IPS DF 6.9 (cell line): ENCODE measurements at regions not wholly inside any gene's neighbourhood (a gene's known extent, or its start where the extent isn't known, plus 50 kb on each side); places are given as distances from the start of the nearest gene placed in this dataset.
A peak's percentile ranks its signal among the peaks of the same experiment; 100 is the strongest.

Experiments
- DNase-seq: peaks from one replicate; pipeline ENCODE4 v3.0.0-alpha.2; 2013; ENCODE audit warnings: low read depth, low spot score
- H3K27ac ChIP-seq: one replicate; pipeline ENCODE4 v1.5.1; 2013; ENCODE audit warnings: low read length, control low read depth
- H3K27me3 ChIP-seq: 2 replicates; pipeline ENCODE4 v1.6.1; 2013; ENCODE audit warnings: mild to moderate bottlenecking, low read length; ENCODE audit not compliant: control insufficient read depth, insufficient read depth
- H3K36me3 ChIP-seq: 2 replicates; pipeline ENCODE4 v1.6.1; 2013; ENCODE audit warnings: low read length; ENCODE audit not compliant: control insufficient read depth, insufficient read depth
- H3K4me1 ChIP-seq: 2 replicates; pipeline ENCODE4 v1.6.1; 2013; ENCODE audit warnings: low read length; ENCODE audit not compliant: control insufficient read depth, insufficient read depth
- H3K4me3 ChIP-seq: 2 replicates; pipeline ENCODE4 v1.5.1; 2013; ENCODE audit warnings: mild to moderate bottlenecking, low read length
- H3K9me3 ChIP-seq: 2 replicates; pipeline ENCODE4 v1.6.1; 2013; ENCODE audit warnings: low read length, inconsistent platforms; ENCODE audit not compliant: control insufficient read depth, insufficient read depth
- WGBS: extraction: QIAGEN DNeasy Blood & Tissue Kit; methylation state at CpG from one replicate; pipeline ENCODE4 v1.1.7; 2013; ENCODE audit warnings: mixed read lengths, missing lambda C conversion rate; ENCODE audit not compliant: insufficient read length, insufficient coverage; 5-methylcytosine and 5-hydroxymethylcytosine counted together

DNA sequence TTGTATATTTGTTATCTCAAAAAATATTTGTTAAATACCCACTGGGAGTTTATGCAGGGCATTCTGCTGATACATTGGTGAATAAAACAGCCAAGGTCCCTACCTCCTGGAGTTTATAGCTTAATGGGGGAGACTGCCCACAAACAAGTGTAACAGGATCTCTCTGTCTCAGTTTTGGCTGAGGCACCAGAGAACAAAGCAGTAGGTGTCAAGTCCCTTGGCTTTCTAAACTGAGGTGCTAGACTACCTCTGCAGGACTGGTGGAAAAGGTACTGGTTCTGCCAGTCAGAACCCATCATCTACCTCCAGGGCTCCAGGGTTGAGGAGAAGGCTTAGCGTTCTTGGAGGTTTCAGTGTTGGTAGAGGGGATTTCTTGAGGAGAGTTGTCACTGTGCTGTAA, 188.4 kb upstream of the ELL2 start:
- Histone ChIP-seq H3K27me3 (no peaks in the 10 kb centered on the region), H3K4me1 (peaks cover 5% of the 10 kb centered on the region; the same call in 1 of the 2 replicates), H3K36me3 (no peaks in the 10 kb centered on the region), H3K9me3 (no peaks in the 10 kb centered on the region), H3K27ac (no peak overlapping the region), H3K4me3 (no peak overlapping the region)
- no CpG with 5 or more reads among the region's 1 CpG for WGBS
- no peak for DNase-seq

DNA sequence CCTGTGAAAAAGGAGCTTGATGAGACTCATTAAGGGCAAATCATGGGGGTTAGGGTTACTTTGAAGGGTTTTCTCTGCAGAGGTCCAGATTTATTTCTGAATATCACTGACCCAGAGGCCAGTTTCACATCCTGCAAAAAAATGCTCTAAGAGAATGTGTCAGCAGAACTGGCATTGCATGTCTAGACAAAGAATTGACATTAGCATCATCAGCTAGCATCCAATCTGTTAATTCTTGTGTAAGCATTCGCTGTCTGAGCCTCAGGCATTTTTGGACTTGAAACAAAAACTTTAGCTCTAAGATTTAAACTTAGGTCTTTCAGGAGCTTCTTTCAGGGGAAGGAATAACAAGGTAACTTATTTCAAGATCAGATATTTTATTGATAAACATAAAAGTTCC, 187.9 kb upstream of the ELL2 start:
- Histone ChIP-seq H3K27ac (no peak overlapping the region), H3K27me3 (no peaks in the 10 kb centered on the region), H3K9me3 (no peaks in the 10 kb centered on the region), H3K4me3 (no peak overlapping the region), H3K4me1 (peaks cover 5% of the 10 kb centered on the region; the same call in 1 of the 2 replicates), H3K36me3 (no peaks in the 10 kb centered on the region)
- no CpG with 5 or more reads among the region's 1 CpG for WGBS
- DNase-seq = no peak

DNA sequence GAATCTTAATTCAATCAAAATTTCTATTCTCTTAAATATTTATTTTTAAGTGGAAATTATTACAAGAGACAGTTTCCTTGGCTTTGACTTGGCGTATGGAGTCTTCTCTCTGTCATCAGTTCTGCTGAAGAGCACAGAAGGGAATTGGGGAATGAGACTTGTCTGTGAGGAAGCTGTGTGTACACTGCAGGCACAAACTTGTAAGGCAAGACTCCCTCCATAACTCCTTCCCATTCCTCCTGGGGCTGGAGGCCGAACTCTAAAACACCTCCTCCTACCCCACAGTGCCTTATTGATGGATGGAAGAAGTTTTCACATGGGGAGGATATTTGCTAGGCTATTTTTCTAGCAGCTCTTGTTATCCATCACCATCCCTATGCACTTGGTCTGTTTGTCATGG, 187.4 kb upstream of the ELL2 start:
- peaks cover 5% of the 10 kb centered on the region; the same call in 1 of the 2 replicates for H3K4me1 ChIP-seq
- H3K36me3 ChIP-seq = no peaks in the 10 kb centered on the region
- no peak overlapping the region for H3K27ac ChIP-seq

DNA sequence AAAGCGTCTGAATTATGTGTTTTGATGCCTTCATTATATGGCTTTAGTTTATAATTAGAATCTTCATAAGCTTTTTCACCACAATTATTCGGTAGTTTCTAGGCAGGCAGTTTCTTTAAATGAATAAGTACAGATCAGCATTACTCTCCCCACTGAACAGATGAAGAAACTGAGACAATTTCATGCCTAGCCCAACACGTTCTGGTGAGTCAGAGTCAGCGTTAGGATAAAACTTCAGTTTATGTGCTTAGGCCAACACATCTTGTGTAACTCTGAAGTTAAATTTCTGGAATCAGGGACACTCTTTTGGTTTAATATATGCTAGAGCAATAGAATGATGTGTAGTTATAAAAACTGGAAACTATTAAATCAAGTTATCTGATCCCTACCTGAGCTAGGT, 186.7 kb upstream of the ELL2 start:
- Histone ChIP-seq H3K27me3 (no peaks in the 10 kb centered on the region), H3K36me3 (no peaks in the 10 kb centered on the region), H3K27ac (no peak overlapping the region), H3K9me3 (no peaks in the 10 kb centered on the region), H3K4me1 (peaks cover 6% of the 10 kb centered on the region; the same call in 1 of the 2 replicates), H3K4me3 (no peak overlapping the region)
- no CpG with 5 or more reads among the region's 4 CpGs for WGBS
- no peak for DNase-seq

More for the DNA sequence above, 187.4 kb upstream of the ELL2 start:
- no peak for DNase-seq
- Histone ChIP-seq H3K9me3 (no peaks in the 10 kb centered on the region), H3K27me3 (no peaks in the 10 kb centered on the region), H3K4me3 (no peak overlapping the region)
- WGBS = no CpG with 5 or more reads among the region's 2 CpGs

DNA sequence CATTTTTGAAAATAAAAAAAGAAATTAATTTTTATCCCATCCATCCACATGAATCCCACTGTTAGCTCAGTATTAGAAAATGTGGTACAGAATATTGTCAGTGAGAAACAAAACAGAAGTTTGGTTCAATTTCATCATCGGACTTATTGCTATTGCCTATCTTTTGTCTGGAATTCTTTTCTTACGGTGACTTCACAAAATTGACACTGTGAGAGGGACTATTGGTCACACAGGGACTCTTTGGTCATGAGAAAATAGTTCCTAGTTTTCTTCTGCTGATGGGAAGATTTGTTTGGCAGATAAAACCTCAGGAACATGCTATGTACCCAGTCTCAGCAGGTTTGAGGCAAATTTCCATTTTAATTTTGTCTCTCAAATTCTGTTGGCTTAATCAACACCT, 186.2 kb upstream of the ELL2 start:
- Histone ChIP-seq H3K27ac (no peak overlapping the region), H3K4me1 (peaks cover 8% of the 10 kb centered on the region; the same call in 1 of the 2 replicates), H3K4me3 (no peak overlapping the region), H3K9me3 (no peaks in the 10 kb centered on the region), H3K27me3 (no peaks in the 10 kb centered on the region), H3K36me3 (no peaks in the 10 kb centered on the region)
- WGBS = no CpG with 5 or more reads among the region's 2 CpGs
- DNase-seq = no peak

DNA sequence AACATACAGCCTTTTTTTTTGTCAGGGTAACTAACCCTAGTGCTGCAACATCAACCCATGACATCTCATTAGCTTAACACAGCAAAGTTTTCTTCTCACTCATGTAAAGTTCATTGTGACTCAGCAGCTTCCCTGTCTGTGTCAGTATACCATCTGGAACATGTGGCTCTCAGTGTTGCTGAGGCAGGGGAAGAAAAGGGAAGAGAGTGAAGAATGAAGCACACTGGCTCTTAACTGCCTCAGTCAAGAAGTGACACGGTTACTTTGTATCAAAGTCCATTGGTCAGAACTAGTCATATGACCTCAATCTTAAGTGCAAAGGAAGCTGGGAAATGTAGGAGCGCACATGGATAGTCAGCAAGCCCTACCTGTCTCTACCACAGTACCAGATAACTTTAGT, 185.0 kb upstream of the ELL2 start:
- H3K27me3 ChIP-seq = no peaks in the 10 kb centered on the region
- no peak overlapping the region for H3K4me3 ChIP-seq
- peaks cover 8% of the 10 kb centered on the region; the same call in 1 of the 2 replicates for H3K4me1 ChIP-seq
- no peak overlapping the region for H3K27ac ChIP-seq
- H3K36me3 ChIP-seq = no peaks in the 10 kb centered on the region
- no peaks in the 10 kb centered on the region for H3K9me3 ChIP-seq
- WGBS = no CpG with 5 or more reads among the region's 2 CpGs
- DNase-seq = peak; percentile 18

DNA sequence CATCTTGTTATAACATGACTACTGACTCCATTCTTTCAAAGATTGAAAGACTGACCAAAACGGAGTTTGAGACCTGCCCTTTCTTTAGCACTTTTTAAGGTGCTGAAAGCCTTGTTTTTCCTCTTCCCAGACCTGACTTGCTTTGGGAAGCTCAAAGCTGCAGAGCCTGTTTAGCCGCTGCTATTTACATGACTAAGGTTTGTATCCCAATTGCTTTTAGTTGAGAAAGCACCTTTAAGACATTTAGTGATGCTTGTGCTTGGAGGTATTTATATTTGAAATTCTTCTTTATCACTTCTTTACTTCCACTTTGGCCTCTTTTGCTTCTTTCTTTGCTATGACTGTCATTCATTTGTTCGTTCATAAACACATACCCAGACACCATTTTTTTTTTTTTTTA, 182.6 kb upstream of the ELL2 start:
- Histone ChIP-seq H3K9me3 (no peaks in the 10 kb centered on the region), H3K4me3 (no peak overlapping the region), H3K36me3 (no peaks in the 10 kb centered on the region), H3K27ac (no peak overlapping the region), H3K4me1 (peaks cover 4% of the 10 kb centered on the region; the same call in 1 of the 2 replicates), H3K27me3 (no peaks in the 10 kb centered on the region)
- peak; percentile 50 for DNase-seq
- WGBS = no CpG with 5 or more reads among the region's 3 CpGs

DNA sequence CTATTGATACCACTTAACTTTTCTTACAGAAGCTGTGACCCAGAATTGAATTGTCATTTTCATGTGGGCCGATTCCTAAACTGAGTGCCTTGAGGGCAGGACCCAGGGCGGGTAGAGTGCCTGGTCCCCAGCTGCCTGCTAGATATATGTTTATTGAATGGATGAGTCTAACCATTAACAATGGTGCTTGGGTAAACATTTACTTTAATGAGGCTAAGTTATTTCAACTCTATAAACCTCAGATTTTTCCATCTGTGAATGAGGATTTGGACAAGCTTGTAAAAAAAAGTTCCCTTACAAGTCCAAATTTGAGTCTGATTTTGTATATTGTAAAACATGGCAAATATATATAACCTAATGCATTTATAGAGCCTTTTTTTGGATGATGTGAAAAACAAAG, 181.8 kb upstream of the ELL2 start:
- no peak for DNase-seq
- WGBS = no CpG with 5 or more reads among the region's 2 CpGs
- Histone ChIP-seq H3K4me1 (peaks cover 4% of the 10 kb centered on the region; the same call in 1 of the 2 replicates), H3K27me3 (no peaks in the 10 kb centered on the region), H3K9me3 (no peaks in the 10 kb centered on the region), H3K36me3 (no peaks in the 10 kb centered on the region), H3K27ac (no peak overlapping the region), H3K4me3 (no peak overlapping the region)

DNA sequence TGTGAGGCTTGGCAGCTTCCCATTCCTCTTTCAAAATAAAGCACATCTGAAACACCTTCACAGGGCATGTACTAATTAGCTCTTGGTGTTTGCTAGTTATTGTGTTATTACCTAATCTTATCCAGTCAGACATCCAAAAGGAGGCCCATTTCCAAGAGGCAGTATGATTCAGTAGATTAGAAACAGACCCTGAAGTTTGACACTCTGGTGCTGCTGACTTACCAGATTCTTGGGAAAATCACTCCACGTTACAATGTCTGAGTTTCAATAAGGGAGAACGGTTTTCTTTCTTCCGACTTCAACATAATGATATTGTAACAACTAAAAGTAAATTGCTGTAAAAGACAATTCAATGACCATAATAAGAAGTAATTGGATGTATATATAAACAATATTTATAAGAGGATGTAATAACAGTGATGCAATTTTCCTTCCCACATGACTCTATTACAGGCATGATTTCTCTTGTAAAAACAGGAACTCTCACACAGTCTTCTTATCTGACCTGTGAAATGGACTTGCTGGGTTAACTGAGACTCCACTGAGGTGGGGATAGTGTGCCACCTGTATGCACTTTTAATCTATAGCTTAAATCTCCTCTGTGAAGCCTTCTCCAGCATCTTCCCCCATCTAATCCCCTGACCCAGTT, 181.3 kb upstream of the ELL2 start:
- DNase-seq = no peak
- Histone ChIP-seq H3K4me1 (peaks cover 4% of the 10 kb centered on the region; the same call in 1 of the 2 replicates), H3K27me3 (no peaks in the 10 kb centered on the region), H3K9me3 (no peaks in the 10 kb centered on the region), H3K27ac (no peak overlapping the region), H3K4me3 (no peak overlapping the region), H3K36me3 (no peaks in the 10 kb centered on the region)
- WGBS = no CpG with 5 or more reads among the region's 3 CpGs

DNA sequence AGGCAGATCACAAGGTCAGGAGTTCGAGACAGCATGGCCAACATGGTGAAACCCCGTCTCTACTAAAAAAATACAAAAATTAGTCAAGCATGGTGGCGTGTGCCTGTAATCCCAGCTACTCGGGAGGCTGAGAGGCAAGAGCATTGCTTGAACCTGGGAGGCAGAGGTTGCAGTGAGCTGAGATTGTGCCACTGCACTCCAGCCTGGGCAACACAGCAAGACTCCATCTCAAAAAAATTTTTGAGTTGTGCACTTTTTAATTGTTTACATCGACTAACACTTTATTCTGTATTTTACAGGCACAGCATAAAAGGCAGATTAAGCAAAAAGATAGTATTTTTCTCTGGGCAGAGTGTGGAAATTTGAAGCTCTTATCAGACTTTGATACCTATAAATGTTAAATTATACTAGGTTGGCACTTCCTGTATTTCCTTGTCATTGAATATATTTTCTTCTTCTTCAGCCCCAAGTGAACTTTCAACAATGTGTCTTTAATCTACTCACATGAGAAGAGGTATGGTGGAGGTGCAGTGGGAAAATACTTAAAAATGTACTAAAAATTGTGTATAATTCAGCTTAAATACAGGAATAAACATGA, 180.6 kb upstream of the ELL2 start:
- no peak for DNase-seq
- no CpG with 5 or more reads among the region's 5 CpGs for WGBS

DNA sequence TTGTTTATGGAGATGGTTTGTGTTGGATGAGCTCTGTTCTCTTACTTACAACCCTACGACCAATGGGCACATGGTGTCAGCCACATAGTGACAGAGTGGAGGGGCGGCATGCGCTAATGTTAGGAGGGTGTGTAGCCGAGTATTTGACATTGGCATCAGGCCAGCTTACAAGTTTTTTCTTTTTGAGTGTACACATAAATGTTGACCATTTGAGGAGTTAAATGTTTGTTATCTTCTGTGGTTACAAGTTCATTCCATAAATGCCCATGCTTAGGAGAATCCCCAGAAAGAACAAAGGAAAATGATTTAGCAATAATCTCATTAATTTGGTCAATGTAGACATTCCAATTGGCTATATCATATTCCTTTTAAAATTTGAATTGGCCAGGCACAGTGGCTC, 180.1 kb upstream of the ELL2 start:
- Histone ChIP-seq H3K4me3 (no peak overlapping the region), H3K36me3 (no peaks in the 10 kb centered on the region), H3K27ac (no peak overlapping the region), H3K9me3 (no peaks in the 10 kb centered on the region), H3K4me1 (peaks cover 4% of the 10 kb centered on the region; the same call in 1 of the 2 replicates), H3K27me3 (no peaks in the 10 kb centered on the region)
- no peak for DNase-seq
- WGBS = no CpG with 5 or more reads among the region's 4 CpGs

More for the DNA sequence above, 180.6 kb upstream of the ELL2 start:
- H3K36me3 ChIP-seq = no peaks in the 10 kb centered on the region
- H3K27me3 ChIP-seq = no peaks in the 10 kb centered on the region
- no peak overlapping the region for H3K27ac ChIP-seq
- H3K4me1 ChIP-seq = peaks cover 4% of the 10 kb centered on the region; the same call in 1 of the 2 replicates
- H3K4me3 ChIP-seq = no peak overlapping the region
- no peaks in the 10 kb centered on the region for H3K9me3 ChIP-seq
